ENCODE measurements at regions not wholly inside any gene's neighbourhood (a gene's known extent, or its start where the extent isn't known, plus 50 kb on each side); places are given as distances from the start of the nearest gene placed in this dataset.

DNA sequence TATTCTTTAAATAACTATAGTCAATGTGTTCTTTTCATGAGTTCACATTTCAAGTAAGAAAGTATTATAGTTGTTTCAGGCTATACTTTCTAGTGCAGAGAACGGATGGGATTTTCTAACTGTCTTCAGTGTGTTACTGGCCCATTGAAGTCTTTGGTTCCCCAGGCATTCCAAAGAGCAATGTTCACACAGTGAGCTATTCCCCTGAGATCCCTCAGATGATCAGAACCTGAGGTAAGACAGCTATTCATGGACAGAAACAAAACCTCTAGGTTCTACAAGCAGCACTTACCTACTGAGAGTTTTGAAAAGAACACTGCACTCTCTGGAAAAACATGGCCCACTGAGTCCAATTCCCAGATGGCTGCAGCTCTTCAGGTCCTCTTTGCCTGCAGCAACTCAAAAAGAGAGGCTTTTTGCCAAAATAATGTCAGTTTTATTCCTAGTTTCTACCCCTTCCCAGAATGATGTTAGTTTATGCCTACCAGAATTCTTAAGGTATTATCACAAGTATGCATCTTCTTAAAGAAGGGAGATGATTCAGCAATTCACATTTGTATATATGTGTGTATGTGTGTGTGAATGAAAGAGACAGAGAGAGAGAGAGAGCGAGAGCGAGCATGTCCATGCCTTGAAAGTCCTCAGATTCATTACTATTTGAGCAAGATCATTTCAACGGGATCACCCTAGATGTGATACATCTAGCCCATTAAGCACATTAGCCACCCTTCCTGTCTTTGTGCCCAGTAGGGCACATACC is 146.1 kb downstream of the PDHA2 start:
- TF ChIP-seq, protein P1, sequence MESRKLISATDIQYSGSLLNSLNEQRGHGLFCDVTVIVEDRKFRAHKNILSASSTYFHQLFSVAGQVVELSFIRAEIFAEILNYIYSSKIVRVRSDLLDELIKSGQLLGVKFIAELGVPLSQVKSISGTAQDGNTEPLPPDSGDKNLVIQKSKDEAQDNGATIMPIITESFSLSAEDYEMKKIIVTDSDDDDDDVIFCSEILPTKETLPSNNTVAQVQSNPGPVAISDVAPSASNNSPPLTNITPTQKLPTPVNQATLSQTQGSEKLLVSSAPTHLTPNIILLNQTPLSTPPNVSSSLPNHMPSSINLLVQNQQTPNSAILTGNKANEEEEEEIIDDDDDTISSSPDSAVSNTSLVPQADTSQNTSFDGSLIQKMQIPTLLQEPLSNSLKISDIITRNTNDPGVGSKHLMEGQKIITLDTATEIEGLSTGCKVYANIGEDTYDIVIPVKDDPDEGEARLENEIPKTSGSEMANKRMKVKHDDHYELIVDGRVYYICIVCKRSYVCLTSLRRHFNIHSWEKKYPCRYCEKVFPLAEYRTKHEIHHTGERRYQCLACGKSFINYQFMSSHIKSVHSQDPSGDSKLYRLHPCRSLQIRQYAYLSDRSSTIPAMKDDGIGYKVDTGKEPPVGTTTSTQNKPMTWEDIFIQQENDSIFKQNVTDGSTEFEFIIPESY (IDR thresholded peaks at IDR 0.05), result no peak
- TF ChIP-seq, protein P2, sequence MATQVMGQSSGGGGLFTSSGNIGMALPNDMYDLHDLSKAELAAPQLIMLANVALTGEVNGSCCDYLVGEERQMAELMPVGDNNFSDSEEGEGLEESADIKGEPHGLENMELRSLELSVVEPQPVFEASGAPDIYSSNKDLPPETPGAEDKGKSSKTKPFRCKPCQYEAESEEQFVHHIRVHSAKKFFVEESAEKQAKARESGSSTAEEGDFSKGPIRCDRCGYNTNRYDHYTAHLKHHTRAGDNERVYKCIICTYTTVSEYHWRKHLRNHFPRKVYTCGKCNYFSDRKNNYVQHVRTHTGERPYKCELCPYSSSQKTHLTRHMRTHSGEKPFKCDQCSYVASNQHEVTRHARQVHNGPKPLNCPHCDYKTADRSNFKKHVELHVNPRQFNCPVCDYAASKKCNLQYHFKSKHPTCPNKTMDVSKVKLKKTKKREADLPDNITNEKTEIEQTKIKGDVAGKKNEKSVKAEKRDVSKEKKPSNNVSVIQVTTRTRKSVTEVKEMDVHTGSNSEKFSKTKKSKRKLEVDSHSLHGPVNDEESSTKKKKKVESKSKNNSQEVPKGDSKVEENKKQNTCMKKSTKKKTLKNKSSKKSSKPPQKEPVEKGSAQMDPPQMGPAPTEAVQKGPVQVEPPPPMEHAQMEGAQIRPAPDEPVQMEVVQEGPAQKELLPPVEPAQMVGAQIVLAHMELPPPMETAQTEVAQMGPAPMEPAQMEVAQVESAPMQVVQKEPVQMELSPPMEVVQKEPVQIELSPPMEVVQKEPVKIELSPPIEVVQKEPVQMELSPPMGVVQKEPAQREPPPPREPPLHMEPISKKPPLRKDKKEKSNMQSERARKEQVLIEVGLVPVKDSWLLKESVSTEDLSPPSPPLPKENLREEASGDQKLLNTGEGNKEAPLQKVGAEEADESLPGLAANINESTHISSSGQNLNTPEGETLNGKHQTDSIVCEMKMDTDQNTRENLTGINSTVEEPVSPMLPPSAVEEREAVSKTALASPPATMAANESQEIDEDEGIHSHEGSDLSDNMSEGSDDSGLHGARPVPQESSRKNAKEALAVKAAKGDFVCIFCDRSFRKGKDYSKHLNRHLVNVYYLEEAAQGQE (IDR thresholded peaks at IDR 0.05; ENCODE audit: low read depth, low read length), result no peak
- TF ChIP-seq ZNF217 (IDR thresholded peaks at IDR 0.05), result no peak
- TF ChIP-seq, protein P3, sequence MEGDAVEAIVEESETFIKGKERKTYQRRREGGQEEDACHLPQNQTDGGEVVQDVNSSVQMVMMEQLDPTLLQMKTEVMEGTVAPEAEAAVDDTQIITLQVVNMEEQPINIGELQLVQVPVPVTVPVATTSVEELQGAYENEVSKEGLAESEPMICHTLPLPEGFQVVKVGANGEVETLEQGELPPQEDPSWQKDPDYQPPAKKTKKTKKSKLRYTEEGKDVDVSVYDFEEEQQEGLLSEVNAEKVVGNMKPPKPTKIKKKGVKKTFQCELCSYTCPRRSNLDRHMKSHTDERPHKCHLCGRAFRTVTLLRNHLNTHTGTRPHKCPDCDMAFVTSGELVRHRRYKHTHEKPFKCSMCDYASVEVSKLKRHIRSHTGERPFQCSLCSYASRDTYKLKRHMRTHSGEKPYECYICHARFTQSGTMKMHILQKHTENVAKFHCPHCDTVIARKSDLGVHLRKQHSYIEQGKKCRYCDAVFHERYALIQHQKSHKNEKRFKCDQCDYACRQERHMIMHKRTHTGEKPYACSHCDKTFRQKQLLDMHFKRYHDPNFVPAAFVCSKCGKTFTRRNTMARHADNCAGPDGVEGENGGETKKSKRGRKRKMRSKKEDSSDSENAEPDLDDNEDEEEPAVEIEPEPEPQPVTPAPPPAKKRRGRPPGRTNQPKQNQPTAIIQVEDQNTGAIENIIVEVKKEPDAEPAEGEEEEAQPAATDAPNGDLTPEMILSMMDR (IDR thresholded peaks at IDR 0.05 in 2 of 3, conservative IDR thresholded peaks at IDR 0.05 in 1 of 3; ENCODE audit: control insufficient read depth in 2 of 3, extremely low read depth in 1 of 3, insufficient read depth in 1 of 3, low read depth in 3 of 3, low read length in 3 of 3), result no peak
- no peak for TF ChIP-seq JUND (IDR thresholded peaks at IDR 0.05; ENCODE audit: low read depth, low read length)
- no peak for TF ChIP-seq SP1 (IDR thresholded peaks at IDR 0.05; ENCODE audit: low read depth, low read length)
- no peak for TF ChIP-seq SIX5 (IDR thresholded peaks at IDR 0.05; ENCODE audit: low read depth, low read length, severe bottlenecking)
- no peak for TF ChIP-seq RB1 (IDR thresholded peaks at IDR 0.05; ENCODE audit: borderline replicate concordance)
- no peak for TF ChIP-seq BRCA1 (IDR thresholded peaks at IDR 0.05; ENCODE audit: low read depth, low read length)
- no peak for TF ChIP-seq POLR2A (IDR thresholded peaks at IDR 0.05; ENCODE audit: low read depth, low read length)
- TF ChIP-seq PML (IDR thresholded peaks at IDR 0.05; ENCODE audit: low read length), result no peak
- TF ChIP-seq, protein P4, sequence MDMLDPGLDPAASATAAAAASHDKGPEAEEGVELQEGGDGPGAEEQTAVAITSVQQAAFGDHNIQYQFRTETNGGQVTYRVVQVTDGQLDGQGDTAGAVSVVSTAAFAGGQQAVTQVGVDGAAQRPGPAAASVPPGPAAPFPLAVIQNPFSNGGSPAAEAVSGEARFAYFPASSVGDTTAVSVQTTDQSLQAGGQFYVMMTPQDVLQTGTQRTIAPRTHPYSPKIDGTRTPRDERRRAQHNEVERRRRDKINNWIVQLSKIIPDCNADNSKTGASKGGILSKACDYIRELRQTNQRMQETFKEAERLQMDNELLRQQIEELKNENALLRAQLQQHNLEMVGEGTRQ (IDR thresholded peaks at IDR 0.05; ENCODE audit: borderline replicate concordance, low read depth, low read length), result no peak

Data from GM12878 (cell line).